Body of pancreas (tissue), 4 donors: ENCODE measurements at regions not wholly inside any gene's neighbourhood (a gene's known extent, or its start where the extent isn't known, plus 50 kb on each side); places are given as distances from the start of the nearest gene placed in this dataset.

Experiments
- ATAC-seq: fragments of 150-250 bp; one replicate; pipeline ENCODE4 v1.9.1; 2016
- DNase-seq, 4 donors: peaks; one replicate each; pipeline ENCODE4 v3.0.0-alpha.2; 2019
- H3K27ac ChIP-seq, 4 donors: fragments of 200-600 bp; sonication (generic); 1 replicate in 3 of 4; 2 replicates in 1 of 4; pipeline versions ENCODE4 v1.5.1 to v1.6.1; 2016 to 2019; ENCODE audit warnings: mild to moderate bottlenecking in 1 of 4, mixed read lengths in 1 of 4, moderate library complexity in 1 of 4
- H3K27me3 ChIP-seq, 2 donors: fragments of 200-600 bp; sonication (generic); one replicate each; pipeline ENCODE4 v1.6.0; 2016; ENCODE audit warnings: mild to moderate bottlenecking in 1 of 2
- H3K36me3 ChIP-seq, 2 donors: fragments of 200-600 bp; sonication (generic); replicated peaks in 1 of 2; 2 replicates each; pipeline ENCODE4 v1.5.1; 2016; ENCODE audit warnings: low read depth in 2 of 2; ENCODE audit not compliant: insufficient read depth in 1 of 2
- H3K4me1 ChIP-seq: fragments of 200-600 bp; sonication (generic); one replicate; pipeline ENCODE4 v1.6.0; 2016
- H3K4me3 ChIP-seq, 2 donors: fragments of 200-600 bp; sonication (generic); 1 replicate in 1 of 2; 2 replicates in 1 of 2; pipeline ENCODE4 v1.5.1; 2016 to 2019
- H3K9me3 ChIP-seq, 3 donors: fragments of 200-600 bp; sonication (generic); 1 replicate in 2 of 3; 2 replicates in 1 of 3; pipeline ENCODE4 v1.5.1; 2016
- POLR2A ChIP-seq, 3 donors: fragments of 450-650 bp; IDR thresholded peaks; one replicate each; pipeline ENCODE4 v1.6.1; 2016; ENCODE audit warnings: antibody characterized with exemption in 3 of 3, mild to moderate bottlenecking in 2 of 3
- WGBS, 2 donors: methylation state at CpG; one replicate each; pipeline ENCODE4 v1.1.5; 2017; 5-methylcytosine and 5-hydroxymethylcytosine counted together
- intact Hi-C: fragments of 100-400 bp; cut with DNase I; formaldehyde crosslinking; loops from one replicate; pipeline ENCODE4 v1.15.1; 2023
- TF ChIP-seq, protein P1 (sequence below), 7 experiments: fragments of 450-650 bp in 4 of 7; fragments of 200-600 bp in 3 of 7; sonication (generic) in 3 of 7; IDR thresholded peaks; one replicate each; pipeline ENCODE4 v1.5.1; 2016 to 2019; ENCODE audit warnings: antibody characterized with exemption in 7 of 7

DNA sequence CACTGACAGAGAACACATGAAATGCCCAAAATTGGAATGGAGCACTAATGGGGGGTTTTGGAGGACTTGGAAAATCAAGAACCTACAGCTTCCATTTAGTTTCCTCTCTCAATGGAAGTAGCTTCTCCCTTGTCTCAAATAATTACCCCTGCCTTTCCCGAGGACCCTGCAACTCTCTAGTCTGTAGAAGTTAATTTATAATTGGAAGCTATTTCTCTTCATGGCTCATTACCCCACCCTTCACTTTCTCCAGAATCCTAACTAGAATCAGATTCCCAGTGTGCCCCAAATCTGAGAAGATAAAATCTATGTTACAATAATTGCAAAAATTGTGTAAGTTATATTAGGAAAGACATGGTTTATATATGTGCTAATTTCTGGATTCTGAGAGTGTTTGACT lies 181.5 kb upstream of the ATP1B1 start:
- ATAC-seq (no peak), DNase-seq (no peak)
- TF ChIP-seq, protein P1, sequence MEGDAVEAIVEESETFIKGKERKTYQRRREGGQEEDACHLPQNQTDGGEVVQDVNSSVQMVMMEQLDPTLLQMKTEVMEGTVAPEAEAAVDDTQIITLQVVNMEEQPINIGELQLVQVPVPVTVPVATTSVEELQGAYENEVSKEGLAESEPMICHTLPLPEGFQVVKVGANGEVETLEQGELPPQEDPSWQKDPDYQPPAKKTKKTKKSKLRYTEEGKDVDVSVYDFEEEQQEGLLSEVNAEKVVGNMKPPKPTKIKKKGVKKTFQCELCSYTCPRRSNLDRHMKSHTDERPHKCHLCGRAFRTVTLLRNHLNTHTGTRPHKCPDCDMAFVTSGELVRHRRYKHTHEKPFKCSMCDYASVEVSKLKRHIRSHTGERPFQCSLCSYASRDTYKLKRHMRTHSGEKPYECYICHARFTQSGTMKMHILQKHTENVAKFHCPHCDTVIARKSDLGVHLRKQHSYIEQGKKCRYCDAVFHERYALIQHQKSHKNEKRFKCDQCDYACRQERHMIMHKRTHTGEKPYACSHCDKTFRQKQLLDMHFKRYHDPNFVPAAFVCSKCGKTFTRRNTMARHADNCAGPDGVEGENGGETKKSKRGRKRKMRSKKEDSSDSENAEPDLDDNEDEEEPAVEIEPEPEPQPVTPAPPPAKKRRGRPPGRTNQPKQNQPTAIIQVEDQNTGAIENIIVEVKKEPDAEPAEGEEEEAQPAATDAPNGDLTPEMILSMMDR (IDR thresholded peaks at IDR 0.05) = no peak
- no peak for TF ChIP-seq POLR2A (IDR thresholded peaks at IDR 0.05)
- intact Hi-C loops = no loop called here
- Histone ChIP-seq H3K4me3 (no peak overlapping the region), H3K9me3 (no peaks in the 10 kb centered on the region), H3K4me1 (peaks cover 16% of the 10 kb centered on the region), H3K27me3 (no peaks in the 10 kb centered on the region), H3K36me3 (no peaks in the 10 kb centered on the region), H3K27ac (no peak overlapping the region)
- WGBS, 2 donors = 25 to 79% methylated on average over 1 of the region's 1 CpG

DNA sequence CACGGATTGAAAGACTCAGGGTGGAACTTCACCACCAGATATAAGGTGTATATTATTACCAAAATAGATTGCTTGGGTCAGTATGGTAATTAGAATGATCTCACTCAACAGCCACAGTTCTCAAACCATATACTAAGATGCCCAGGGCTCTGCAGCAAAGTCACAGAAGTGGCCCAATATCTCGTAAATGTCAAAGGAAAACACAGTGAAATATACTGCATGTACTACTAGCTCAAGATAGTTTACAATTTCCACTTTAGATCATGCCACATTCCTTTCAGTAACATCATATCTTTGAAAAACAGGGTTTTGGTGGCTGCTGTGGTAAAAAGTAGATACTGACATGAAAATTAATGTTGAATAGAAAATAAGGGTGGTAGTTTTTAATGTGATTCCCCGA lies 180.3 kb upstream of the ATP1B1 start:
- Histone ChIP-seq H3K36me3 (no peaks in the 10 kb centered on the region), H3K27me3 (no peaks in the 10 kb centered on the region), H3K4me3 (no peak overlapping the region), H3K9me3 (no peaks in the 10 kb centered on the region), H3K4me1 (peaks cover 4% of the 10 kb centered on the region), H3K27ac (no peak overlapping the region)
- no peak for TF ChIP-seq POLR2A (IDR thresholded peaks at IDR 0.05)
- 77 to 80% methylated on average over 3 of the region's 3 CpGs for WGBS, 2 donors
- ATAC-seq (no peak), DNase-seq (no peak)
- intact Hi-C loops = no loop called here

DNA sequence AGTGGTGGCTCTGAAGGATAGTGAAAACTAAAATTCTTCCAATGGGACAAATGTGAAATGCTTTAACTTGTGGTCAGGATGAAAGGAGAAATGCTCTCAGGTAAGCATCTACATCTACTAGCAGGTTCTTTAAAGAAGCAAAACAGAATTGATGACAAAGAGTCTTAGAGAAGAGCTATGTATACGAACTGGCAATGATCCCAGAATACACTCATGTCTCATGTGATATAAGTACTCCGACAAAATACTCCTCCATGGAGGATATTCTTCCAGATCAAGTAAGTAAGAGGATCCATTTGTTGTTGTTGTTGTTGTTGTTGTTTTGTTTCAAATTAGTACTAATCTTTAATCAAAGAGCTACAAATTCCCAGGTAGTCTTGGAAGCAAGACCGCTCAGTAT lies 174.0 kb upstream of the ATP1B1 start:
- no peak overlapping the region for H3K4me3 ChIP-seq
- H3K4me1 ChIP-seq = no peaks in the 10 kb centered on the region
- DNase-seq (no peak), ATAC-seq (no peak)
- H3K27me3 ChIP-seq = no peaks in the 10 kb centered on the region
- 88% methylated on average over 3 of the region's 3 CpGs for WGBS, 2 donors
- intact Hi-C loops = no loop called here
- no peak overlapping the region for H3K27ac ChIP-seq
- H3K9me3 ChIP-seq = no peaks in the 10 kb centered on the region
- TF ChIP-seq, protein P1 (IDR thresholded peaks at IDR 0.05) = no peak
- TF ChIP-seq POLR2A (IDR thresholded peaks at IDR 0.05) = no peak
- H3K36me3 ChIP-seq = no peaks in the 10 kb centered on the region

DNA sequence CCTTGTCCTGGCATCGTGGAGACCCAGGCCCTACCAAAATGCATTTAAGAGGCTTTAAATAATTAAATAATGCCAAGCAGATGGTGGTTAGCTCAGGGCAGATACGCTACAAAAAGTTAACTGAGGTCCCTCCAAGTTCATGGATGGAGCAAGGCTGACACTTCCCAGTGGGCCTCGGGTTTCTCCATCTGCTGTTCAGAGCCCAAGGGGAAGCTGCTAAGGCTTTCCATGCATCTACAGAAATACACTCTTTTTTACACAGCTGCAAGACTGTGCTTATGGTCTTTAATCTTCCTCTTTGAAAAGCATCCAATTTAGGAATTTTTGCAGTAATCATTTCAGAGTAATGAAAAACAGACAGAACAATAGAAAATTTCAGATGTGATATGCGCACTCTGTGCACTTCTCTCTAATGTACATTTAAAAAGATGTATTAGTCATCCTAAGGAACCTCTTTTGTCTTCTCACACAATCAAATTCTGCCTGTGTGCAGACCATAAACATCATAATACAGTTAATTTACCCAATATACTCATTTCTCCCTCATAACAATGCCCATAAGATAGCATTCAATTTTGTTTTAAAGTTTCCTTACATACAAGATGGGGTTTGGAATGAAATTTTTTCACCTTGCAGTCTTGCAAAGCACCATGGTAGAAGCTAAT lies 173.2 kb upstream of the ATP1B1 start:
- TF ChIP-seq, protein P1 (IDR thresholded peaks at IDR 0.05) = no peak
- TF ChIP-seq POLR2A (IDR thresholded peaks at IDR 0.05) = no peak
- H3K27ac ChIP-seq = no peak overlapping the region
- no peaks in the 10 kb centered on the region for H3K36me3 ChIP-seq
- no peaks in the 10 kb centered on the region for H3K9me3 ChIP-seq
- ATAC-seq = no peak
- no peaks in the 10 kb centered on the region for H3K27me3 ChIP-seq
- intact Hi-C loops = no loop called here
- no peak for DNase-seq
- 87 to 94% methylated on average over 4 of the region's 4 CpGs for WGBS, 2 donors
- H3K4me3 ChIP-seq = no peak overlapping the region
- no peaks in the 10 kb centered on the region for H3K4me1 ChIP-seq

DNA sequence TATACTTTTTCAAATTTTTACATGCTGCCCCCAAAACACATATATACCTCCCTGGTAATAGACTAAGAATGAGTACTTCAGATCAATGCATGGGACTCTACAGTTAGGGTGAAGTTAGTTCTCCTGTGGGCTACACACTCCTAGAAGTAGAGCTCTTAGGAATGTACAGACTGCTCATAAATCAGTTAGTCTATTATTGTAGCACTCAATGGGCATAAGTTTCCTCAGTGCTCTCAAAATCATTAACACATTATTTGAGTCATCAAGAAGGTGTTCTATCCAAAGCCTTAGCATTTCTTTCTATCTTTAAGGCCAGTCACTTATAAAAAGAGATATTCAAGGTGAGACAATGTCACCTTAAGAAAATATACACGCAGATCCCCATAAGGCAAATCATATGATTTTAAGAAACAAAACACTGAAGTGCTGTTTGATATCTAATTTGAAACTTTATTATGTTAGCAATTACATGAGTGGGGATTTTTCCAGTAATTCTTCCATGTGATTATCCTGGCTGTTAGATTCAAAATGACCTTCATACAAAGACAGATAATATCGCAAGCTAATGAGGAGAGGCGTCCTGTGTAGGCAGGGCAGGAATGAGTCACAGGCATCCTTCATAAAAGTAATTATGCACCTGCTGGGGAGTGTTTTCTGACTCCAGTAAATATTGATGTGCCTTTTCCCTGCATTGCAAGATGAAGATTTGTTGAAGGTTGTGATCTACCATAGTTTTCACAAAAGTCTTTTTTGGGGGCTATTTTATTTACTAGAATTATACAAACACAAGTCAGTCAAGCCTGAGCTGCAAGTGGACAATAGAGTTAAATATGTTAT lies 167.2 kb upstream of the ATP1B1 start:
- ATAC-seq (no peak), DNase-seq (no peak)
- Histone ChIP-seq H3K36me3 (no peaks in the 10 kb centered on the region), H3K9me3 (no peaks in the 10 kb centered on the region), H3K27ac (no peak overlapping the region), H3K4me3 (no peak overlapping the region), H3K4me1 (no peaks in the 10 kb centered on the region), H3K27me3 (no peaks in the 10 kb centered on the region)
- intact Hi-C loops = no loop called here
- no peak for TF ChIP-seq POLR2A (IDR thresholded peaks at IDR 0.05)
- TF ChIP-seq, protein P1 (IDR thresholded peaks at IDR 0.05) = no peak
- WGBS, 2 donors = 33 to 46% methylated on average over 3 of the region's 3 CpGs
